ENCODE measurements at regions not wholly inside any gene's neighbourhood (a gene's known extent, or its start where the extent isn't known, plus 50 kb on each side); places are given as distances from the start of the nearest gene placed in this dataset.

- no peaks in the 10 kb centered on the region for H3K9me3 ChIP-seq
- TF ChIP-seq CTCF (IDR thresholded peaks at IDR 0.05): no peak
- no peaks in the 10 kb centered on the region for H3K36me3 ChIP-seq
- H3K4me3 ChIP-seq: no peak overlapping the region
- DNase-seq (ENCODE audit: low spot score): no peak
- H3K27ac ChIP-seq: no peak overlapping the region
- H3K4me1 ChIP-seq: no peaks in the 10 kb centered on the region
- H3K27me3 ChIP-seq: no peaks in the 10 kb centered on the region
These were observed 471.1 kb upstream of the WWC1 start for GRCh38 chr5:167820101-167820990.

GRCh38 chr5:167821151-167821550, 470.3 kb upstream of the WWC1 start:
- Histone ChIP-seq H3K9me3 (no peaks in the 10 kb centered on the region), H3K4me3 (no peak overlapping the region), H3K27ac (no peak overlapping the region), H3K27me3 (no peaks in the 10 kb centered on the region), H3K4me1 (no peaks in the 10 kb centered on the region), H3K36me3 (no peaks in the 10 kb centered on the region)
- DNase-seq (ENCODE audit: low spot score): no peak
- no peak for TF ChIP-seq CTCF (IDR thresholded peaks at IDR 0.05)

- no peak for DNase-seq (ENCODE audit: low spot score)
These were observed 469.8 kb upstream of the WWC1 start for GRCh38 chr5:167821669-167822068.

GRCh38 chr5:167822241-167822640, 469.2 kb upstream of the WWC1 start:
- Histone ChIP-seq H3K4me3 (no peak overlapping the region), H3K27ac (no peak overlapping the region), H3K9me3 (no peaks in the 10 kb centered on the region), H3K27me3 (no peaks in the 10 kb centered on the region), H3K36me3 (no peaks in the 10 kb centered on the region), H3K4me1 (no peaks in the 10 kb centered on the region)
- no peak for TF ChIP-seq CTCF (IDR thresholded peaks at IDR 0.05)
- no peak for DNase-seq (ENCODE audit: low spot score)

More at GRCh38 chr5:167821669-167822068, 469.8 kb upstream of the WWC1 start:
- Histone ChIP-seq H3K36me3 (no peaks in the 10 kb centered on the region), H3K27ac (no peak overlapping the region), H3K4me3 (no peak overlapping the region), H3K9me3 (no peaks in the 10 kb centered on the region), H3K27me3 (no peaks in the 10 kb centered on the region), H3K4me1 (no peaks in the 10 kb centered on the region)
- TF ChIP-seq CTCF (IDR thresholded peaks at IDR 0.05): no peak

- Histone ChIP-seq H3K9me3 (no peaks in the 10 kb centered on the region), H3K4me3 (no peak overlapping the region), H3K4me1 (no peaks in the 10 kb centered on the region), H3K27me3 (no peaks in the 10 kb centered on the region), H3K36me3 (no peaks in the 10 kb centered on the region), H3K27ac (no peak overlapping the region)
- DNase-seq (ENCODE audit: low spot score): no peak
- TF ChIP-seq CTCF (IDR thresholded peaks at IDR 0.05): no peak
These were observed 468.0 kb upstream of the WWC1 start for GRCh38 chr5:167823405-167823804.

- Histone ChIP-seq H3K4me1 (no peaks in the 10 kb centered on the region), H3K4me3 (no peak overlapping the region)
These were observed 463.7 kb upstream of the WWC1 start for GRCh38 chr5:167827766-167828165.

More at GRCh38 chr5:167827766-167828165, 463.7 kb upstream of the WWC1 start:
- no peaks in the 10 kb centered on the region for H3K27me3 ChIP-seq
- H3K36me3 ChIP-seq: no peaks in the 10 kb centered on the region
- no peak overlapping the region for H3K27ac ChIP-seq
- H3K9me3 ChIP-seq: no peaks in the 10 kb centered on the region
- no peak for TF ChIP-seq CTCF (IDR thresholded peaks at IDR 0.05)
- DNase-seq (ENCODE audit: low spot score): no peak
